SK-N-SH (cell line): ENCODE measurements at regions not wholly inside any gene's neighbourhood (a gene's known extent, or its start where the extent isn't known, plus 50 kb on each side); places are given as distances from the start of the nearest gene placed in this dataset.

ENCODE experiments used
- CTCF ChIA-PET: fragments of 300-600, 350-600 bp; formaldehyde crosslinking; extraction: SDS; loops from one replicate; lab custom pipeline; 2021; lab: Yijun Ruan, JAX
- POLR2A ChIA-PET: fragments of 350-600 bp; sonication (Branson Sonifier 250); formaldehyde crosslinking; extraction: SDS; loops from one replicate; lab custom pipeline; 2020; ENCODE audit warnings: antibody characterized with exemption, inconsistent platforms; lab: Yijun Ruan, JAX
- DNase-seq: peaks from one replicate; pipeline ENCODE4 v3.0.0; 2012
- H2AFZ ChIP-seq: fragments of 200-600 bp; sonication (generic); 2 replicates; pipeline ENCODE4 v1.8.1; 2016; ENCODE audit warnings: antibody characterized with exemption, mild to moderate bottlenecking, low read depth
- H3F3A ChIP-seq: fragments of 200-600 bp; sonication (generic); replicated peaks from 2 replicates; pipeline ENCODE3; 2016; ENCODE audit warnings: antibody characterized with exemption, mild to moderate bottlenecking; ENCODE audit not compliant: insufficient read depth
- H3K27ac ChIP-seq, 2 experiments: fragments of 200-500 bp in 1 of 2; fragments of 200-600 bp in 1 of 2; sonication (Bioruptor generic) in 1 of 2; sonication (generic), shearing (Covaris generic) in 1 of 2; 2 replicates each; pipeline versions ENCODE4 v1.5.1 to v1.6.1; 2014 to 2016; ENCODE audit warnings: low read depth in 2 of 2, inconsistent platforms in 1 of 2, low read length in 1 of 2, mild to moderate bottlenecking in 1 of 2, mixed read lengths in 1 of 2
- H3K27me3 ChIP-seq: fragments of 200-600 bp; sonication (generic), shearing (Covaris generic); 2 replicates; pipeline ENCODE4 v1.6.1; 2016; ENCODE audit warnings: mixed run types; ENCODE audit not compliant: insufficient read depth
- H3K36me3 ChIP-seq, 2 experiments: fragments of 200-500 bp in 1 of 2; fragments of 200-600 bp in 1 of 2; sonication (Bioruptor generic) in 1 of 2; sonication (generic) in 1 of 2; replicated peaks in 1 of 2; 2 replicates each; pipeline versions ENCODE3 to v1.5.1; 2014 to 2016; ENCODE audit warnings: low read length in 1 of 2, mild to moderate bottlenecking in 1 of 2; ENCODE audit not compliant: insufficient read depth in 2 of 2, control insufficient read depth in 1 of 2
- H3K4me1 ChIP-seq, 2 experiments: fragments of 200-500 bp in 1 of 2; fragments of 200-600 bp in 1 of 2; sonication (Bioruptor generic) in 1 of 2; sonication (generic), shearing (Covaris generic) in 1 of 2; 2 replicates each; pipeline versions ENCODE4 v1.5.1 to v1.6.1; 2014 to 2016; ENCODE audit warnings: low read depth in 1 of 2, low read length in 1 of 2, mixed run types in 1 of 2; ENCODE audit not compliant: insufficient read depth in 2 of 2, control insufficient read depth in 1 of 2
- H3K4me2 ChIP-seq: fragments of 200-600 bp; sonication (generic), shearing (Covaris generic); 2 replicates; pipeline ENCODE4 v1.6.1; 2017; ENCODE audit warnings: mixed run types
- H3K4me3 ChIP-seq, 2 experiments: fragments of 200-500 bp in 1 of 2; fragments of 200-600 bp in 1 of 2; sonication (Bioruptor generic) in 1 of 2; sonication (generic), shearing (Covaris generic) in 1 of 2; 2 replicates each; pipeline versions ENCODE4 v1.5.1 to v1.8.1; 2014 to 2016; ENCODE audit warnings: low read depth in 2 of 2, inconsistent platforms in 1 of 2, low read length in 1 of 2, mild to moderate bottlenecking in 1 of 2, mixed read lengths in 1 of 2, moderate library complexity in 1 of 2
- H3K79me2 ChIP-seq: fragments of 200-600 bp; sonication (generic); 2 replicates; pipeline ENCODE4 v1.8.1; 2017; ENCODE audit warnings: mild to moderate bottlenecking; ENCODE audit not compliant: insufficient read depth
- H3K9ac ChIP-seq: fragments of 200-600 bp; sonication (generic); 2 replicates; pipeline ENCODE4 v1.6.1; 2017; ENCODE audit warnings: mixed run types
- H3K9me2 ChIP-seq: fragments of 200-600 bp; sonication (generic); 2 replicates; pipeline ENCODE4 v1.6.1; 2017; ENCODE audit warnings: mixed run types
- H3K9me3 ChIP-seq: fragments of 200-600 bp; sonication (generic); 2 replicates; pipeline ENCODE4 v1.6.1; 2017; ENCODE audit warnings: mixed run types, mild to moderate bottlenecking, moderate library complexity
- H4K20me1 ChIP-seq: fragments of 200-600 bp; sonication (generic); 2 replicates; pipeline ENCODE4 v1.6.1; 2017; ENCODE audit warnings: mild to moderate bottlenecking, mixed run types; ENCODE audit not compliant: insufficient read depth
- CHD2 ChIP-seq: fragments of 150-350 bp; IDR thresholded peaks from 2 replicates; pipeline ENCODE4 v1.6.1; 2018; ENCODE audit warnings: low read length; ENCODE audit not compliant: partially characterized antibody
- CTCF ChIP-seq: fragments of 200-600 bp; sonication (generic); IDR thresholded peaks from 2 replicates; pipeline ENCODE4 v1.6.1; 2017; ENCODE audit warnings: antibody characterized with exemption, mild to moderate bottlenecking, moderate library complexity
- ELF1 ChIP-seq: IDR thresholded peaks from 2 replicates; pipeline ENCODE4 v1.4.0; 2012
- EP300 ChIP-seq, 2 experiments: IDR thresholded peaks; 2 replicates each; pipeline versions ENCODE4 v1.4.0 to v1.6.1; 2012; ENCODE audit warnings: borderline replicate concordance in 1 of 2, low read depth in 1 of 2, low read length in 1 of 2
- EZH2phosphoT487 ChIP-seq: fragments of 200-600 bp; sonication (generic); IDR thresholded peaks from 2 replicates; pipeline ENCODE4 v1.6.1; 2017; ENCODE audit warnings: low read depth, mixed run types, mild to moderate bottlenecking, antibody characterized with exemption, moderate library complexity, borderline replicate concordance
- FOSL2 ChIP-seq: IDR thresholded peaks from 2 replicates; pipeline ENCODE4 v1.4.0; 2012; ENCODE audit warnings: low read depth, mild to moderate bottlenecking, moderate library complexity, borderline replicate concordance
- FOXJ3 ChIP-seq: sonication (generic); formaldehyde crosslinking; IDR thresholded peaks from 2 replicates; pipeline ENCODE4 v1.5.1; 2020; ENCODE audit warnings: mild to moderate bottlenecking, missing genetic modification reagents
- GABPA ChIP-seq: IDR thresholded peaks from 2 replicates; pipeline ENCODE4 v1.4.0; 2012; ENCODE audit warnings: low read depth, mild to moderate bottlenecking
- GATA2 ChIP-seq: sonication (generic); formaldehyde crosslinking; IDR thresholded peaks from 2 replicates; pipeline ENCODE4 v1.5.0; 2020; ENCODE audit warnings: mild to moderate bottlenecking, missing genetic modification reagents
- JUND ChIP-seq: IDR thresholded peaks from 2 replicates; pipeline ENCODE4 v1.4.0; 2012
- MAX ChIP-seq: IDR thresholded peaks from 2 replicates; pipeline ENCODE4 v1.4.0; 2012; ENCODE audit warnings: low read depth
- MXI1 ChIP-seq: IDR thresholded peaks from 2 replicates; pipeline ENCODE4 v1.6.1; 2012; ENCODE audit warnings: mild to moderate bottlenecking, low read depth, low read length, improper control_type of control experiment
- NFIC ChIP-seq: IDR thresholded peaks from 2 replicates; pipeline ENCODE4 v1.4.0; 2012; ENCODE audit warnings: borderline replicate concordance
- RFX5 ChIP-seq: IDR thresholded peaks from 2 replicates; pipeline ENCODE4 v1.6.1; 2012; ENCODE audit warnings: mild to moderate bottlenecking, improper control_type of control experiment, low read length
- SIN3A ChIP-seq: IDR thresholded peaks from 2 replicates; pipeline ENCODE4 v1.6.1; 2012; ENCODE audit warnings: low read depth, mild to moderate bottlenecking, low read length, moderate library complexity, borderline replicate concordance
- SMC3 ChIP-seq: IDR thresholded peaks from 2 replicates; pipeline ENCODE4 v1.6.1; 2012; ENCODE audit warnings: low read depth, low read length, improper control_type of control experiment
- WGBS: methylation state at CpG from one replicate; pipeline ENCODE4 v1.1.6; 2017; ENCODE audit warnings: low lambda C conversion rate; 5-methylcytosine and 5-hydroxymethylcytosine counted together
- TF ChIP-seq, protein P1 (sequence below): IDR thresholded peaks from 2 replicates; pipeline ENCODE4 v1.4.0; 2012; ENCODE audit warnings: low read depth, borderline replicate concordance
- TF ChIP-seq, protein P2 (sequence below): IDR thresholded peaks from 2 replicates; pipeline ENCODE4 v1.6.1; 2012; ENCODE audit warnings: mild to moderate bottlenecking, low read depth, low read length, moderate library complexity

DNA sequence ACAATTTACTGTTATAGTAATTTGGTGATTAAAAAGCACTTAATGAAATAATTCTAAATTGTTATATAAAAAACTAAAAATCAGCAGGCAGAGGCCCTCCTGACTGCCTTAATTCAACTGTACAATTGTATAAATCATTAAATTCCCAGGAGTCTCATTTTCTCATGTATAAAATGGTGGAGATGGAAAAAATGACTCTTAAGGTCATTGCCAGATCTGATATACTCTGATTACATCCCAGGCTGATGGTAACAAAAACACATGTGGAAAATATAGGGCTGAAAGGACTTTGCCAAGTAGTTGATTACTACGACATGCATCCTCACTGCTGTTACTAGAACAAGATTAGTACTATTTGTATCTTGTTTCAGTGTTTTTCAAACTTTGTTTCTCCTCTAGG lies 1020.0 kb upstream of the SLC10A2 start:
- Histone ChIP-seq H3K4me2 (no peak overlapping the region), H3K9ac (no peak overlapping the region), H3F3A (no peaks in the 10 kb centered on the region), H3K9me3 (no peaks in the 10 kb centered on the region), H3K79me2 (no peaks in the 10 kb centered on the region), H3K27ac (no peak overlapping the region), H4K20me1 (no peaks in the 10 kb centered on the region), H3K4me1 (no peaks in the 10 kb centered on the region), H3K9me2 (no peaks in the 10 kb centered on the region), H2AFZ (no peak overlapping the region), H3K36me3 (no peaks in the 10 kb centered on the region), H3K27me3 (no peaks in the 10 kb centered on the region), H3K4me3 (no peak overlapping the region)
- 6% methylated on average over 1 of the region's 1 CpG for WGBS
- no peak for TF ChIP-seq JUND
- TF ChIP-seq FOXJ3 (CRISPR knock-in tag): no peak
- TF ChIP-seq SIN3A: no peak
- no peak for TF ChIP-seq SMC3
- no peak for TF ChIP-seq RFX5
- TF ChIP-seq, protein P1, sequence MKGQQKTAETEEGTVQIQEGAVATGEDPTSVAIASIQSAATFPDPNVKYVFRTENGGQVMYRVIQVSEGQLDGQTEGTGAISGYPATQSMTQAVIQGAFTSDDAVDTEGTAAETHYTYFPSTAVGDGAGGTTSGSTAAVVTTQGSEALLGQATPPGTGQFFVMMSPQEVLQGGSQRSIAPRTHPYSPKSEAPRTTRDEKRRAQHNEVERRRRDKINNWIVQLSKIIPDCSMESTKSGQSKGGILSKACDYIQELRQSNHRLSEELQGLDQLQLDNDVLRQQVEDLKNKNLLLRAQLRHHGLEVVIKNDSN: no peak
- TF ChIP-seq ELF1: no peak
- TF ChIP-seq MAX: no peak
- TF ChIP-seq, protein P2, sequence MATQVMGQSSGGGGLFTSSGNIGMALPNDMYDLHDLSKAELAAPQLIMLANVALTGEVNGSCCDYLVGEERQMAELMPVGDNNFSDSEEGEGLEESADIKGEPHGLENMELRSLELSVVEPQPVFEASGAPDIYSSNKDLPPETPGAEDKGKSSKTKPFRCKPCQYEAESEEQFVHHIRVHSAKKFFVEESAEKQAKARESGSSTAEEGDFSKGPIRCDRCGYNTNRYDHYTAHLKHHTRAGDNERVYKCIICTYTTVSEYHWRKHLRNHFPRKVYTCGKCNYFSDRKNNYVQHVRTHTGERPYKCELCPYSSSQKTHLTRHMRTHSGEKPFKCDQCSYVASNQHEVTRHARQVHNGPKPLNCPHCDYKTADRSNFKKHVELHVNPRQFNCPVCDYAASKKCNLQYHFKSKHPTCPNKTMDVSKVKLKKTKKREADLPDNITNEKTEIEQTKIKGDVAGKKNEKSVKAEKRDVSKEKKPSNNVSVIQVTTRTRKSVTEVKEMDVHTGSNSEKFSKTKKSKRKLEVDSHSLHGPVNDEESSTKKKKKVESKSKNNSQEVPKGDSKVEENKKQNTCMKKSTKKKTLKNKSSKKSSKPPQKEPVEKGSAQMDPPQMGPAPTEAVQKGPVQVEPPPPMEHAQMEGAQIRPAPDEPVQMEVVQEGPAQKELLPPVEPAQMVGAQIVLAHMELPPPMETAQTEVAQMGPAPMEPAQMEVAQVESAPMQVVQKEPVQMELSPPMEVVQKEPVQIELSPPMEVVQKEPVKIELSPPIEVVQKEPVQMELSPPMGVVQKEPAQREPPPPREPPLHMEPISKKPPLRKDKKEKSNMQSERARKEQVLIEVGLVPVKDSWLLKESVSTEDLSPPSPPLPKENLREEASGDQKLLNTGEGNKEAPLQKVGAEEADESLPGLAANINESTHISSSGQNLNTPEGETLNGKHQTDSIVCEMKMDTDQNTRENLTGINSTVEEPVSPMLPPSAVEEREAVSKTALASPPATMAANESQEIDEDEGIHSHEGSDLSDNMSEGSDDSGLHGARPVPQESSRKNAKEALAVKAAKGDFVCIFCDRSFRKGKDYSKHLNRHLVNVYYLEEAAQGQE: no peak
- TF ChIP-seq MXI1: no peak
- no peak for TF ChIP-seq GABPA
- TF ChIP-seq FOSL2: no peak
- TF ChIP-seq CTCF: no peak
- no peak for TF ChIP-seq GATA2 (CRISPR knock-in tag)
- TF ChIP-seq NFIC: no peak
- TF ChIP-seq EP300 (IDR thresholded peaks at IDR 0.05; ENCODE audit: borderline replicate concordance in 1 of 2, low read depth in 1 of 2, low read length in 1 of 2): no peak
- no peak for TF ChIP-seq EZH2phosphoT487
- TF ChIP-seq CHD2: no peak
- POLR2A ChIA-PET: no interaction called here
- DNase-seq: peak; percentile 20
- CTCF ChIA-PET: no interaction called here
